ENCODE measurements at regions not wholly inside any gene's neighbourhood (a gene's known extent, or its start where the extent isn't known, plus 50 kb on each side); places are given as distances from the start of the nearest gene placed in this dataset.

GRCh38 chr11:116478669-116479668 is 293.8 kb downstream of the BUD13 start:
- no peak overlapping the region for H3K4me3 ChIP-seq (ENCODE audit: low read depth, low read length)
- TF ChIP-seq, protein P1, sequence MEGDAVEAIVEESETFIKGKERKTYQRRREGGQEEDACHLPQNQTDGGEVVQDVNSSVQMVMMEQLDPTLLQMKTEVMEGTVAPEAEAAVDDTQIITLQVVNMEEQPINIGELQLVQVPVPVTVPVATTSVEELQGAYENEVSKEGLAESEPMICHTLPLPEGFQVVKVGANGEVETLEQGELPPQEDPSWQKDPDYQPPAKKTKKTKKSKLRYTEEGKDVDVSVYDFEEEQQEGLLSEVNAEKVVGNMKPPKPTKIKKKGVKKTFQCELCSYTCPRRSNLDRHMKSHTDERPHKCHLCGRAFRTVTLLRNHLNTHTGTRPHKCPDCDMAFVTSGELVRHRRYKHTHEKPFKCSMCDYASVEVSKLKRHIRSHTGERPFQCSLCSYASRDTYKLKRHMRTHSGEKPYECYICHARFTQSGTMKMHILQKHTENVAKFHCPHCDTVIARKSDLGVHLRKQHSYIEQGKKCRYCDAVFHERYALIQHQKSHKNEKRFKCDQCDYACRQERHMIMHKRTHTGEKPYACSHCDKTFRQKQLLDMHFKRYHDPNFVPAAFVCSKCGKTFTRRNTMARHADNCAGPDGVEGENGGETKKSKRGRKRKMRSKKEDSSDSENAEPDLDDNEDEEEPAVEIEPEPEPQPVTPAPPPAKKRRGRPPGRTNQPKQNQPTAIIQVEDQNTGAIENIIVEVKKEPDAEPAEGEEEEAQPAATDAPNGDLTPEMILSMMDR (IDR thresholded peaks at IDR 0.05; ENCODE audit: borderline replicate concordance, insufficient read depth, low read depth, low read length): no peak

DNA sequence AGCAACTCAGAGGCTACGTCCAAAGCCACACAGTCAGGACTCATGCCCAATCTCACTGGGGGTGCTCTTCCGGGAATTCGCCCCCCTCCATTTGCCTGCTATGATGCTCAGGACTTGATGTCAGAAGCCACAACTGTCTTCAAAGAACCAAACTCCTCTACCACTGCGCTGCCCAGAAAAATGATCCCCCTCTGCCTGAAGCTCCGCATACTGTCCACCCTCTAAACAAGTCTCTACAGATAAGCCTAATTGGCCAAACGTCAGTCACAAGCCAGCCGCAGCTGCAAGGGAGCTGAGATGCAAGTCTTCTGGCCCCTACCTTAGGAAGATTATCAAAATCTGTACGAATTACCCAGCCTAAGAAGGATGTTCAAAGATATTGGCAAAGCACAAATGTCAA is 294.6 kb downstream of the BUD13 start:
- no peak overlapping the region for H3K4me3 ChIP-seq (ENCODE audit: low read depth, low read length)
- TF ChIP-seq, protein P1 (IDR thresholded peaks at IDR 0.05; ENCODE audit: borderline replicate concordance, insufficient read depth, low read depth, low read length): no peak

DNA sequence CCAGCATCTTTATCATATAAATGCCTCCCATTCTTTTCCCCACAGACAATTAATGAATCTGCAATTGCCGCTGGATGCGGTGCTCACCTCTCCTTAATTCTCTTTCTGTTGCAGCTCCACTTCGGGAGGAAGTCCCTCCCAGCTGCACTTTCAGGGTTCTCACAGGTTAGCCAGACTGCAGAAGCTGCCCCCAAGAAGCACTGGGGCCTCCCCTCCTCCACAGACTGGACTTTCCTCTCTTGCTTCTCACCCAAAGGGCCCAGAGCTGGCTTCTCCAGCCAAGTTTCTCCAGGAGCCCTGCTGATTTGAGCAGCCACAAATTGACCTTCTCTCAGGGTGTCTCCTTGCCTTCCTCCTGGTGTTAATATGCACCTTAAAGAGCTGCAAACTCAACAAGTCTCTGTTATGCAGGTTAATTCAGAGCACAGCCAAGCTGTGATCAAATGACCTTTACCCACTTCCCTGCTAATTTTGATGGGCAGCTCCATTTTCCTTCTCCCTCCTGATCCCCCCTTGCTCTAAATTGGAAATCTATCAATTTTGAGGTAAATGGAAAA is 298.9 kb downstream of the BUD13 start:
- no peak overlapping the region for H3K4me3 ChIP-seq (ENCODE audit: low read depth, low read length)
- TF ChIP-seq, protein P1 (IDR thresholded peaks at IDR 0.05; ENCODE audit: borderline replicate concordance, insufficient read depth, low read depth, low read length): no peak

- H3K4me3 ChIP-seq (ENCODE audit: low read depth, low read length): no peak overlapping the region
- TF ChIP-seq, protein P1 (IDR thresholded peaks at IDR 0.05; ENCODE audit: borderline replicate concordance, insufficient read depth, low read depth, low read length): no peak
Observed at GRCh38 chr11:116473206-116473769, 299.5 kb downstream of the BUD13 start.

- TF ChIP-seq, protein P1 (IDR thresholded peaks at IDR 0.05; ENCODE audit: borderline replicate concordance, insufficient read depth, low read depth, low read length): no peak
Observed at GRCh38 chr11:116472651-116473050, 300.1 kb downstream of the BUD13 start.

DNA sequence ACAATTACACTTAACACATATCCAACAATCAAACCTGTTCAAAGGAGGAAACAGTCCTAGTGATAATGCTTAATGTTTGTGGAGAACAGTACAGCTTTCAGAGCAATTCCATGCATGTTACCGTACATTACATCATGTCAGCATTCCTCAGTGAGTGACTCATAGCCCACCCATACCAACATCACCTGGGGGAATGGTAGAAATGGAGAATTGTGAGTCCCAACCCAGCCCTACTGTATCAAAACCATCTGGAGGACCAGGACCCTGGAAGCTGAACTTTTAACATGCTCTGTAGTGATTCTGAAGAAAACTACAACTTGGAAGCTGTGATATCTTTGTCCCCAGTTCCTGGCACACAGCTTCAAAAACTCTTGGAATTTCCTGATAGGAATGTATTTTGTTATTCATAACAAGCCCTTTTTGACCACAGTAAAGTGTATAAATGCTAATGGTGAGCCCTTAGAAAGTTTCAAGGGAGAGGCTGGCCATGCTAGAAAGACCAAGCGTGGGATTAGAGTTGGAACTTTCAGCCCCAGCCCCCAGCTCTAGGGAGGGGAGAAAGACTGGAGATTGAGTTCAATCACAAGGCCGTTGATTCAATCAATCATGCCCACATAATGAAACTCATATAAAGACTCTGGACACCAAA is 301.1 kb downstream of the BUD13 start:
- no peak overlapping the region for H3K4me3 ChIP-seq (ENCODE audit: low read depth, low read length)
- TF ChIP-seq, protein P1 (IDR thresholded peaks at IDR 0.05; ENCODE audit: borderline replicate concordance, insufficient read depth, low read depth, low read length): no peak

More at GRCh38 chr11:116472651-116473050, 300.1 kb downstream of the BUD13 start:
- no peak overlapping the region for H3K4me3 ChIP-seq (ENCODE audit: low read depth, low read length)

Data from GM12875 (cell line).